HG03520 (cell line): ENCODE measurements at regions not wholly inside any gene's neighbourhood (a gene's known extent, or its start where the extent isn't known, plus 50 kb on each side); places are given as distances from the start of the nearest gene placed in this dataset.

Source experiments
- ATAC-seq: cut with Tn5 transposase; IDR thresholded peaks from one replicate; pipeline ENCODE4 v1.9.1; 2021; ENCODE audit warnings: mild to moderate bottlenecking, moderate library complexity; ENCODE audit not compliant: unreplicated experiment

GRCh38 chr12:38983117-38983571 lies 77.8 kb upstream of the CPNE8 start:
- no peak for ATAC-seq

DNA sequence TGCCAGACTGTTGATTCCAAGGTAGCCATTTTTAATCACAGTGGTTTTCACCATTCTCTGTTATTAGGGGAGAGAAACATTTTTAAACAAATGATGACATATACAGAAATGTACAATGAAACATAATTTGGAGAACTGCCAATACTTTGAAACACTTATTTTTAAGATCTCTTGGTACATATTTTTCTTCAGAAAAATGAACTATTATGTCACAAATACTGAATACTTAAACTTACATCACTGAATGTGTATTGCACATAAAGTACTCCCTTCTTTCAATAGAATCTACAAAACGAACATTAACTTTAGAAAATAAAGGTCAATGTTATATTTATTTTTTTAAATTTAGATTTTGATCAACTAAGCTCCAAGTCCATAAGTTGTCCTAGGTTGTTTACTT lies 71.7 kb upstream of the CPNE8 start:
- no peak for ATAC-seq

- ATAC-seq: no peak
Observed at GRCh38 chr12:38969706-38970105, 64.3 kb upstream of the CPNE8 start.

DNA sequence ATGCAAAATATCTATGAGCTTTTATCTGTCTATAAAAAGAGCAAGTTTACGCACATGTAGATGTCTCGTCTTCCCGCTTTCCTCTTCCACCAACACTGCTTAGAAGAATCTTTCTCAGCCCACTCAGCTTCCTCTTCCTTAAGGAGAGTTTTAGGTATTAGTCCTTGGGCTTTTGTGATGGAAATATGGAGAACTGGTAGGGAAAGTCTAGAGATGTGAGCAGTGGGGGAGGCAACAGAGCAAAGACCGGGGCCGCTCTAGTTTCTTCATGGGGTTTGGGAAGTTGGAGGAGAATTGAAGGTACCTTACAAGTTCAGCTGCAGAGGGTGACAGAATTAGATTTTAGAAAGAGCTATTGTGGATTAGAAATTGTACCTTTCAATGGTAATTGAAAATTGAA lies 56.3 kb upstream of the CPNE8 start:
- ATAC-seq: no peak

- no peak for ATAC-seq
Observed at GRCh38 chr12:38961012-38961411, 55.6 kb upstream of the CPNE8 start.

- no peak for ATAC-seq
Observed at GRCh38 chr12:38956337-38956736, 50.9 kb upstream of the CPNE8 start.
